ENCODE measurements at regions not wholly inside any gene's neighbourhood (a gene's known extent, or its start where the extent isn't known, plus 50 kb on each side); places are given as distances from the start of the nearest gene placed in this dataset.

DNA sequence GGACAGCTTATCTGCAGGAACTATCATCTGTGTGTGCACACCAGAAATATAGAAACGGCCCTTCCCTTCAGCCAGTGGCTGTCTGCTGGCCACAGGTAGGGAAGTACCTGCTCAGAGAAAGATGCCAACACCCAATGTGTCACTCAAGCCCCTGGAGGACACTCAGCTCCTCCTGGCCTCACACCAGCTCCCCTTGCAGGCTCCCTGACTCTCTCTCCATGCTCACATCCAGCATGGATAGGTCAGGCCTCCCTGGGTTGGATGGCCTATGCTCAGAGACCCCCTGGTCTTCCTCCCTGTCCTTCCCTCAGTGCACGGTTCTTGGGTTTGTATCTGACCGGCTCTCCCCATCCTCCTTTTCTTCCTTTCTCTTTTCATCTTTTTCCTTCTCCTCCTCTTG, 202.1 kb downstream of the BCL11B start:
- DNase-seq: no peak

DNA sequence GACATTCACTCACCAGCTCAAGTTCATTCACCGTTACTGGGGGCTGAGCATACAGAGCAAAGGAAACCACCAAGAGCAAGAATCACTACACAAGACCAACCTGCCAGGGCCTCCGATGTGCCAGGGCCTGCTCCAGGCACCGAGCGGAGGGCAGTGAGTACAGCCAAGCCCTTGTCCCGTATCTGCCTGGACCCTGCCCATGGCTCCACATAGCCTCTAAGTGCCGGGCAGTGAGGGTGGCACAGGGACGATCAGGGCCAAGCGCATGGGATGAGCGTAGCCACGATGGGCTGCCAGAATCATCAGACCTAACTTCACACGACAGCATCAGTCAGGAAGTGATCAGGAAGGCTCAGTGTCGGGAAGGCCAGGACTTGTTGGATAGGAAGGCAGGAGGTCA, 199.6 kb downstream of the BCL11B start:
- no peak for DNase-seq

DNA sequence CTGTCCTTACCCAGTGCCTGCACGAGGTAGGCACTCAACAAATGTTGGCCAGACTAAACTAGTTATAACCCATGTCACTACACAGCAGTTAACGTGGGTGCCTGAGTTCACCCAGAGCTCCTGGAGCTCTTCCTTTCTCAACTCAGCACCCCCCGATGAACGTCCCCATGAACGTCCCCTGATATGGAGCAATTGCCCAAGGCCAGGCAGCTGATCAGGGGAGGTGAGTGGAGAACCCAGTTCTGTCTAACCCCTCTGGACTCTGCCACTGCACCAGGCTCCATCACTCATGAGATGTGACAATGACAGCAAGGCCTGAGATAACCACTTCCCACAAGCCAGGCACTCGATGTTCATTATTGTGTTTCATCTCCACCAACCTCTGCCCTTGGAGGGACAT, 199.0 kb downstream of the BCL11B start:
- DNase-seq: no peak

DNA sequence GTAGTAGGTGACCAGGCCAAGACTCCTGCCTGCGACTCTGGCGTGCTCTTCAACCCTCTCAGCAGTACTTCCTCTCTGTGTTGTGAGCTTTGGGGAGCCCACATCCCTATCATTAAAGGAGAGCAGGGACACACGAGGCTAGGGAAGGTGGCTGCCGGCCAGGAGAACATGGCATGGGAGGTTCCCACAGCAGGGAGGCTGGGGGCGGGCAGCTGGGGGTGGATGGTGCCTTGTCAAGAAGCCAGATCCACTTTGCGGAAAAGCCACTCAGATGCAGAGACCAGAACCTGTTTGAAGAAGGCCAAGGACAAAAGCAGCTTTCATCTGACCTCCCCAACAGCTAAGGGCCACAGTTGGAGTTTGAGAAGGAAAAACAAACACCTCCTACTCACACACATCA, 198.6 kb downstream of the BCL11B start:
- DNase-seq: peak; percentile 27

DNA sequence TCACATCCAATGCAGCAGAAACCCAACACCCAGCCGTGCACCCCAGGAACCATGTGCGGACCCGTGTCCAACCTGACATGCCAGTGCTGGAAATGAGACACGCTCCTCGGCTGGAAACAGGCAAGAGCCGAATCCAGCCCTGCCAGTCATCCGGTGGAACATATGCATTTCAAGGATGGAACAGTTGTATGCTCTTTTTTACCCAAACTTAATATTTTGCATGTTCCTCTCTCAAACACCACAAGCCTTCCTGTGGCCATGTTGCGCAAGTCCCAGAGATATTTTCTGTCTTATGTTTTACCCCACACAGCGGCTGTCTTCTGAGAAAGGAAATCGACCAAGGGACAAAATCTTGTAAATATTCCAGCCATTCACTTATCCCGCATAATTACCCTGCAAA, 196.9 kb downstream of the BCL11B start:
- DNase-seq: no peak

DNA sequence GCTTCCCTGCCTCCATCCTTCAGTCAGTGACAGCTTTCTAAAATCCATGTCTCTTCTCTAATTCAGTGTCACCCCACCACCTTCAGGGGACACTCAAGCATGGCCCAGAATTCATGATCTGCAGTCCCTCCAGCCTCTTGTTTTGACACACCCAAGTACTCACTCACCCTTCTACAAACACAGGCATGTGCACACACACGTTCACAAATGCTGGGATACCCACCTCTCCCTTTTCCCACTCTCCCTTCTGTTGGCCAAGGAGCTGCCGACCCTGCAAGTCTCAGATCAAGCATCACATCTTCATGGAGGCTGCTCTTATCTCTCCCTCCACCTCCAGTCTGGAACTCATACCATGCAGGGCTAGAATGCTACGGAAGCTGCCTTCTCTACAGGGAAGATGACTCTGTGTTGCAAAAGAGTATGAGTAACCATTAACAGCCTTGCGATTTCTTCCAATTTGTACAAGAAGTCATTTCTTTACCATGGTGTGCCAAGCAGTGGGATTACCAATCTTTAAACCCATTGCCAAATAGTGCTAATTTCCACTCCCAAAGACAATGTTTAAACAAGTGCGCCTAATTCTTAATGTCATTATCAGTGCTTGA, 196.1 kb downstream of the BCL11B start:
- DNase-seq: no peak

DNA sequence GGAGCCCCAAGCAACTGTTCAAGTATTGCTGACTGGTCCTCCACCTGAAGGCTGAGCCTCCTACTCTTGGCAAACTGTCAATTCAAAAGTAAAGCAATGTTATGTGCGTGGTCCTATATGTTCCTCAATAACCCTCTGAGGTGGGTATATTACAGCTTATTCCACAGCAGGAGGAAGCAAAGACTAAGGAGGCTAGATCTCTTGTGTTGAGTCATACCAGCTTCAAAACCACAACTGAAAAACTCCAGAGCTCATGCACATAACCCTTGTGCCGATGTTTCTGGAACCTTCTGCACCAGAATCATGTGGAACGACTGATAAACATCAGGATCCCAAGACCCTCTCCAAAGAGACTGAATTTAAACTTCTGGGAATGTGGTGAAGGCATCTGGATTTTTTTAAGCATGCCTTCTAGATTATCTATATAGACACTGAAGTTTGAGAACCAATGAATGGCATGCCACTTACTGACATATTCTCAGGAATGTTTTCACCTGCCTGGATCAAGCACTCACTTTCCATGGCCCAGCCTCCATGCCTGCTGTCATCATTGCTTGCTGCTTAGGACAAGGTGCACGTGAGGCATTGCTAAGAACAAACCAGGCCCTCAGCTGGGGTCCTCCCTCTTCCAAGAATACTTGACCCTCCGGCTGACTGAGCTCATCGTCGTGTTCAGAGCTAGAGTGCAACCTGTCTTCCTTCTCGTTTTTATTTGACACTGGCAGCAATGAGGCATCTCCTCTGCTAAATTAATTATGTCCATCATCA, 194.7 kb downstream of the BCL11B start:
- no peak for DNase-seq

DNA sequence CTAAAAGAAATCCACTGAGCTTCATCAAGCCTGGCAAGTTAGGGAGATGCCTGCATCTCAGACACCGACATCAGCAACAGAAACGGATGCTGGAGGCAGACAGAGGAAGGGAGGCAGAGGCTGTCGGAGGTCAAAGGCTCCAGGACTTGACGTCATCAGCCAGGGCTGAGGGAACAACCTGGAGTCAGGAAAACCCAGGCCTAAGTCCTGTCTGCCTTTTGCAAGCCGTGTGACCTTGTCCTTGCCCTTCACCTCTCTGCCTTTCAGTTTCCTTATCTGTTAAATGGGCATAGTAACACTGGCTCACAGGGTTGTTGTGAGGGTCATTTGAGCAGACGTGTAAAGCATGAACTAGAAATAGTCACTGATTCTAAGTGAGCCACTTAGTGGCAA, 194.2 kb downstream of the BCL11B start:
- DNase-seq: no peak

DNA sequence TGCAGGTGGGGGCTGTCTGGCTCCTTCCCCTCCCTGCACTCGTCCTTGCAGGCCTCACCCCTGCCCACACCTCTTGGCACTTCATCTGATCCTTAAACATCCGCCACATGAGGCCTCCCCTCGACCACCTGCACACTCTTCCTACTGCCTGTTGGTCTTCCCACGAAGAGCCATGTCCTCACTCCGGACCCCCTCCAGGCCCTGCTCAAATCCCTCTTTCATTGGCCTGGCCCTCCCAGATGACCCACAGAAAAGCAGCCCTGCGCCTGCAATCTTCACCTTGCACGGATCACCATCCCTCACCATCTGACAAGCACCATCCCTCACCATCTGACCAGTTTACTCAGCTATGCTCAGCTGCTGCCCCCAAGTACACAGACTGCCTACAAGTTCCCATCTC, 193.6 kb downstream of the BCL11B start:
- DNase-seq: no peak

DNA sequence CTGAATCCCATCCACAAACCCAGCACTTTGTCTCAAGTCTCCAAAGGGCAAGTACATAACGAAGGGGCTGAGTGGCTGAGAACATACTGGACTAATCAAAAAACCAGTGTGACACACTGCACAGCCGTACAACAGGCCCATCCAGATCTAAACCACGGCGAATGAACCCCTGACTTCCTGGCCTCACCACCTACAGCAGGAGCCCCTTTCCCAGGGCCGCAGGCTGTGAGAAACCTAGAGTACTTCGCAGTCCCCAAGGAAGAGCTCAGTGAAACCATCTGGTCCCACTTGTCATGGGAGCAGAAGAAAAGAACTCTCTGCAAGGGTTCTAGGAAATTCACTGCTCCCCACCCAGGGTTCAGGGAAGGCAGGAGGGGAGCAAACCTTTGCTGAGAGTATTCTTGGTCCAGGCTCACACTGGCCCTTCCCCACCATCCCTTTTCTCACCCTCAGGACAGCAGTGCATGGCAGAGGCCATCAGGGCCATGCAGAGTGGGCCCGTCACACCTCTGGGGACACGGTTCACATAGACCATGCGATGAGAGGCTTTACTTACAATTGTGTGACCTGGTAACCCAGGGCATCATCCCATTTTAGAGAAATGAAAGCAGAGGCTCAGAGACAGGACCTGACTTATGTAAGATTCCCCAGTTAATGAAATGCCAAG, 192.8 kb downstream of the BCL11B start:
- no peak for DNase-seq

DNA sequence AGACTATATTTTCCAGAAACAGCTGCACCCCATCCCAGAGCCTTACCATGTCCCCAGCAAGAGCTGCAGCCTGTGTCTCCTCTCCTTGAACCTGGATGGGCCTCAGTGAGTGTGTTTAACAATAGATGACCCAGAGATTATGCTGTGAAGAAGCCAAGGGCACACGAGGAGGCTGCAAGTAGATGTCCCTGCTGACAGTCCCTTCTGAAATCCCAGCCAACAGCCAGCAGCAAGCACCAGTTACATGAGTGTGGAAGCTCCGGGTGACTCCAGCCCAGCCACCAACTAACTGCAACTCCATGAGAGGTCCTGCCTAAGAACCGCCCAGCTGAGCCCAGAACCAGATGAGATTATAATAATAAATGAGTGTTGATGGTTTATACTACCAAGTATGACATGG, 191.7 kb downstream of the BCL11B start:
- no peak for DNase-seq

DNA sequence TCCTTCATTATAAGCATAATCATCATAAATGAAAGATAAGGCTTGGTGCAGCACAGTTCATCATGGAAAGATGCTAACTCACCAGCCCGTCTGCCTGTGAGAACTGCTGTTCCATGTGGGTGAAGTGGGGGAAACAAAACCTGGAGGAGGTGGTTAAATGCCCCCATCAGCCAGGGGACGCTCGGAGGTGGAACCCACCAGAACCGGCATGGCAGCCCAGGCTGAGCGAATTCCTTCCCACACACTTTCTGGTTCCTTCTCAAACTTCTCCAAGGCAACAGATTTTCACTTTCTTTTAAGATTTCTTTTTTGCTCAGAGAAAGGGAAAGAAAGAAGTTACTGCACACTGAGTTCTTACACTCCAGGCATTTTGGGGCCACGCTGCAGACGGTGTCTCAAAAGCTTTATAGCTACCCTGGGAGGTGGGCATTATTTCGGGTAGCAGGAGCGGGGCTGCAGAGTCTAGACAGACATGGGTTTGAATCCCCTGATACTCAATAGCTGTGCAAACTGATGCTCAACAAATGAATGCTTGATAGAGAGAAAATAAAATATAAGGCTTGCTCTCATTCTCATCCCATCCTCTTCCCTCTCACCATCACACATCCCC, 190.7 kb downstream of the BCL11B start:
- no peak for DNase-seq

DNA sequence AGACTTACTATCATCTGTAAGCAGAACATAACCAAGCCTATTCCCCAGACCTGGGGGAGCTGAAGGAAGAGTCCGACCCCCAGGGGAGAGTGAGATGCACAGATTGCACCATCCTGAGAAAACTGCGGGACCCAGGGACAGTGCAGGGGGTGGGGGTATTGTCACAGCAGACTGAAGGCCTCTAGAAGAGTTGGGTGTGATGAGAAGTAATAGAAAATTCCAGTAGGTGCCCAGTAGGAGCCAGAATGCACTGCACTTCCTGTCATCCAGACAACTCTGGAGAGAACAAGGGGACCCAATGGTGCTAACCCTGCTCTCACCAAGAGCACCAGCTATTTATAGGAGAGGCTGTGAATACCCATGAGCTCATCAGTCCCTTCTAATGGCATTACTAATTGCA, 190.1 kb downstream of the BCL11B start:
- no peak for DNase-seq

DNA sequence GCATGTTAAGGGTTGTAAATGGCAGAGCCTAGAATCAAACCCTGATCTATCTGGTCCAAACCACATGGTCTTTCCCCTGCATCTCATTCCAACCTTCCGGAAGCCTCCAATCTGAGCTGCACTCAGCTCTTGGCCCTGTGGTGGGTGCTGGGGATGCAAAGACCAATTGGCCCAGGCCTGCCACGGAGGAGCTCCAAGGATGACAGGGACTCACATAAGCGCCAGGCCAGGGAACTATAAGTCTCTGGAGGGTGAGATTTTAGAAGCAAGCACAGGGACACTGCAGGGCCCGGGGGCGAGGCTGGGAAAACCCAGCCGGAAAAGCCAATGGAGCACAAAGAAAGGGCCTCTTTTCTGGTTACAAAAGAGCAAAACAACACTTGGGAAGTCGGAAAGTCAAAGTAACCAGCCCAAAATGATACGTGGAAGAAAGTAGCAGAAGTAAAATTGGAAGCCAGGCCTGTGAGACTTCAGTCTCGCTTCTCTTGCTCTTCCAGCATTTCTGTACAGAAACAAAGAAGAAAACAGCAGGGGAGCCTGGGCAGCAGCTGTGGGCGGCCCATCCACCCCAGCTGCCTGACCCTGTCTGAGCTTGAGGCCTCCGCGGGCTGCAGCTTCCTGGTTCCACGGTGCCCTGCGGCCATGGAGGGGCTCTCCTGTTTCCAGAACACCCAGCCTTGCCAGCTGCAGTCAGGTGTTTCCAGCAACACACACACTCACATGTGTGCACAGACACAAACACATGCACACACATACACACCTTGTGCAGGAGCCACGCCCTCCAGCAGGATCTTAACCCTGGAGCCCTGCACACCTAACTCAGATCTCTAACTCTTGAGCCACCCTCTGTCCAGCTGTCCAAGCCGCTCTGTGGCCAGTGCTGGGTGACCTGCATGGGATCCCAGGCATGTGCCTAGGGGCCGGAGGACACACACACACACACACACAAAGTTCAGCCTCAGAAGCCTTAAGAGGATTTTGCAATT, 178.2 kb downstream of the BCL11B start:
- DNase-seq: peak; percentile 55

DNA sequence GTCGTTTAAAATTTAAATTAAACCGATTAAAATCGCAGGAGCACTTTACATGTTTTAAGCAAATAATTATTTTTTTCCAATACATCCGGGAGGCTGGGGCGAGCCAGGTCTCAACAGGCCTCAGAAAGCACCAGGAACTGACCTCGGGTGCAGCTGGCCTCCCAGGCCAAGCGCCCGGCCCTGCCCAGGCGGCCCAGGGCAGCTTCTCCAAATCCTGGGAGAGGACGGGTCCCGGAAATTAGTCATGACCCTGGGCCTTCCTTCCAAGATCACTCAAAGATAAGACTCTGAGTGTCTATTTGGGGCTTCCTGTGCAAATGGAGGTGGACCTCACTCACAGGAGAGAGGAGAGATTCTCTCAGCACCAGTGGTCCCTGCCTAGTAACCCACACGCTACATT, 177.1 kb downstream of the BCL11B start:
- no peak for DNase-seq

DNA sequence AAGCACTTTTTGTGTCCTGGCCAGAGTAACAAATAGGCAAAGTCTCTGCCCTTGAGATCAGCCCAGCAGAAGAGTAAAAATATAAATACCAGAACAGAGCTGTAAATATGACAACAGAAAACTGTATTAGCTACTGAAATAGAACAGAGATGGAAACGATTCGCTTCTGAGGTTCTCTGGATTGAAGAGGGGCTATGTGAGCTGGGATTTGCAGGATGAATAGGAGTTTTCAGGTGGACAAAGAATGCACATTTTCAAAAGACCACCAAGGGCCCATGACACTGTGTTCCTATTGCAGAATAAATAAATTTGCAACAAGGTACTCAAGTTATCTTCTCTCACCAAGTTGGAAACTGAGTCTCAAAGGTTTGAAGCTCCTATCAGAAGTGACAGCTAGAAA, 176.6 kb downstream of the BCL11B start:
- DNase-seq: no peak

DNA sequence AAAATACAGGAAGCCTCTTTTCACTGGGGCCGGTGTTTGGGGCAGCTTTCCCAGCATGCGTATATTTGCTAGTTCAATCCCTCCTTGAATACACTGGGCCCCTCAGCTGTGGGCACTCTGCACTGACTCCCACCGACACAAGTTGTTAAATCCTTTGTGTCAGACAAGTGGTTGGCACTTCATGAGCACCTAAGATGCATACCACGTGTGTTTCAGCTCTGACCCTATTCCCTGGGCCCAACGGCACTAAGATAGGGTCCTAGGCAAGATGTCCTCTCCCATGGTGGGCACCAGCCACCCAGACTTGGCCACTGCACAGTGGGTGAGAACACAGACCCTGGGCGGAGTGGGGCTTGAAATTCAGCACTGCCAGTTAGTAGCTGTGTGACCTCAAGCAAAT, 173.8 kb downstream of the BCL11B start:
- no peak for DNase-seq

DNA sequence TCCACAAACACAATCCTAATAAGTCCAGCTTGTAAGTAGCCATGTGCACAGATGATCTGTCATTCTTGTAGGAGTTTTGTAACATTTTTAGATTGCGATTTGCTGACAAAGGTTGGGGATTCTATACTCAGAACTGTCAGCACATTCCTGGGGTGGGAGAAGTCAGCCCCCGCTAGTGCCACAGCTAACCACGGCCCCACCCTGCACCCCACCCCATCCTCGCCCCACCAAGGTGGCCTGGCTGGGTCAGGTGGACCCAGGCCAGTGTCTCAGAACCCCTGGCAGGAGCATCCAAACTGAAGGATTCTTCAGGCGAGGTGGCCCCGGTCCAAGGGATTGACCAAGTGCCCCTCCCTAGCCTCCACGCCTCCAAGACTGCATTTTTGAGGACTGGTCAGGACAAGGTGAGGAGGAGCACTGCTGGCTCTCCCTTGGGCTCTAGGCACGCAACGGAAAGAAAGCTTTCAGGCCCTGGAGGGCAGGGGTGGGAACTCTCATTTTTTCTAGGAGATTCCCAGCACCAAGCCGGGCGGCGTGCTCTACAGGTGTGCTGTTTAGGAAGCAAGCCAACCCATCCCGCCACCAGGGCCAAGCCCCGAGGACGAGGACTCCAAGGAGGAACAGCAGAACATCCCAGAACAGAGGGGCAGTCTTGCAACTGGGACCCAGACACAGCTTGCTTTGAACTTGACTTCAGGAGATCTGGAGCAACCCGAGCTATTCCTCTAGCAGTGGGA, 172.8 kb downstream of the BCL11B start:
- no peak for DNase-seq

DNA sequence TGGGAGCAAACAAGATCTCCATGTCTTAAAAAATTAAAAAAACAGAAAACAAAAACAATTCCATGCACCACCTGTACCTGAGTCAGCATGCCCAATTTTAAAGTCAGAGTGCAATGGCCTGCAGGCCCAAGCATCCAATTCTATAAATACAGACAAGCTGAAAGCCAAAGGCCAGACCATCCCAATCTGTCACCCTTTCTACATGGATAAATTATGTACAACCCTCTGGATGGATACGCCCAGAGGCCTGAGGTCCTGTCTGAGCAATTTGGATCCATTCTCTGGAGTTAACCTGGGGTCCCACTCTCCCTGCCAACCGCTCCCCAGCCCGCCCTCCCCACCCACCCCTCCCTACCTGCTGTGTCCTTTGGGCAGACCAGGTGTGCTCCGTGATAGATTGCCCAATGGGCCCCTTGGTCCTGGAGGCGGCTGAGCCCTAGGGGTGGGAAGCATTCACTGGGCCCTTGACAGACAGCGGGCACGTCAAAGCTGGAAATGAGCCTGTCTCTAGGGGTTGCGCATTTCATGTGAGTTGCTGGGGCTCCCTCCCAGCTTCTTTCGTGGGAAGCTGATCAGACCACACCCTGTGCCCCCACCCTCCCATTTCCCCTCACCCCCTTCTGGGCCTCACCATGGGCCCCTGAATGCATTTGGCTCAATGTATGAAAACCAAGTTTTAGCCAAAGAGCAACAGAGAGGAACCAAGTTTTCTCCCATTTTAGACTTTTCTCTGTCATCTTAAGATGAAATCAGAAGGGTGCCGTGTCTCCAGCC, 171.3 kb downstream of the BCL11B start:
- no peak for DNase-seq

DNA sequence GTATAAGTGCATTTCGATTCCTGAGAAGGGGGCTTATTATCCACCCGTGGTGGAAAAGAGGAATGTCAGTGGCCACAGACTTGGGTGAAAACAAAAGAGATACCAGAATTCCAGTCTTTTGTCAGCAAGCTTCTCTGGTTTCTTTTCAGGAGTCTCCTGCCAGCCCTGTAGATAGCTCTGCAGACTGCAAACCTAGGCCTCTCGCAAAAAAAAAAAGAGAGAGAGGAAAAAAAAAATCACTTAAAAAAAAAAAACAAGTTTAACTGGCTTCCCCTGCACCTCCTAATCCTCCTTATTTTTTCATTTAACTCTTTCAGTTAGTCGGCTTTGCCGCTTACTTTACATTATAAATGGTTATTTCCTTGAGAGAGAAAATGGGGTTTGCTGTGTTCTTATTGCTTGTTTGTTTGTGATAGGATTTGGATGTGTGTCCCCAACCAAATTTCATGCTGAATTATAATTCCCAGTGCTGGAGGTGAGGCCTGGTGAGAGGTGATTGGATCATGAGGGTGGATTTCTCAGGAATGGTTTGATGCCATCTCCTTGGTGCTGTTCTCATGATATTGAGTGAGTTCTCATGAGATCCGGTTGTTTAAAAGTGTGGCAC, 170.0 kb downstream of the BCL11B start:
- no peak for DNase-seq

Measured in COR-L47 (cell line).